RWPE2 (cell line): ENCODE measurements at regions not wholly inside any gene's neighbourhood (a gene's known extent, or its start where the extent isn't known, plus 50 kb on each side); places are given as distances from the start of the nearest gene placed in this dataset.
A peak's percentile ranks its signal among the peaks of the same experiment; 100 is the strongest.

Experiments used
- ATAC-seq: fragments of 200-7000 bp; cut with Tn5 transposase; 3 replicates; pipeline ENCODE4 v1.9.1; 2021; ENCODE audit warnings: low read depth
- DNase-seq: peaks from one replicate; pipeline ENCODE4 v3.0.0-alpha.2; 2020; ENCODE audit warnings: low spot score
- H3K27ac ChIP-seq: fragments of 450-650 bp; 2 replicates; pipeline ENCODE4 v1.5.1; 2017; ENCODE audit warnings: mild to moderate bottlenecking; ENCODE audit not compliant: poor library complexity, severe bottlenecking
- H3K27me3 ChIP-seq: fragments of 250-450 bp; sonication (Bioruptor Pico); 2 replicates; pipeline ENCODE4 v1.5.1; 2021; ENCODE audit warnings: mild to moderate bottlenecking, moderate library complexity; ENCODE audit not compliant: insufficient read depth, poor library complexity, severe bottlenecking
- H3K36me3 ChIP-seq: fragments of 250-450 bp; sonication (Bioruptor Pico); 2 replicates; pipeline ENCODE4 v1.5.1; 2020; ENCODE audit warnings: low read depth, mild to moderate bottlenecking, moderate library complexity
- H3K4me1 ChIP-seq: fragments of 250-450 bp; sonication (Bioruptor Pico); 2 replicates; pipeline ENCODE4 v1.5.1; 2021; ENCODE audit warnings: mild to moderate bottlenecking, moderate library complexity; ENCODE audit not compliant: insufficient read depth, poor library complexity, severe bottlenecking
- H3K4me3 ChIP-seq: fragments of 250-450 bp; sonication (Bioruptor Pico); 2 replicates; pipeline ENCODE4 v1.5.1; 2021; ENCODE audit warnings: mild to moderate bottlenecking, moderate library complexity; ENCODE audit not compliant: severe bottlenecking
- H3K9me3 ChIP-seq: fragments of 250-450 bp; sonication (Bioruptor Pico); 2 replicates; pipeline ENCODE4 v1.5.1; 2021; ENCODE audit warnings: mild to moderate bottlenecking, moderate library complexity; ENCODE audit not compliant: severe bottlenecking
- CTCF ChIP-seq: fragments of 450-650 bp; IDR thresholded peaks from one replicate; pipeline ENCODE4 v1.5.1; 2017; ENCODE audit warnings: mild to moderate bottlenecking, moderate library complexity; ENCODE audit not compliant: poor library complexity, severe bottlenecking

- H3K27me3 ChIP-seq, result no peaks in the 10 kb centered on the region
- no peaks in the 10 kb centered on the region for H3K36me3 ChIP-seq
- H3K4me3 ChIP-seq, result no peak overlapping the region
- no peak overlapping the region for H3K27ac ChIP-seq
- TF ChIP-seq CTCF, result no peak
- ATAC-seq (no peak), DNase-seq (no peak)
- no peaks in the 10 kb centered on the region for H3K4me1 ChIP-seq
- no peaks in the 10 kb centered on the region for H3K9me3 ChIP-seq
Observed at GRCh38 chr4:174172274-174172673, 111.2 kb downstream of the FBXO8 start.

- DNase-seq (no peak), ATAC-seq (no peak)
- no peaks in the 10 kb centered on the region for H3K4me1 ChIP-seq
- H3K27me3 ChIP-seq, result no peaks in the 10 kb centered on the region
- H3K9me3 ChIP-seq, result no peaks in the 10 kb centered on the region
- H3K27ac ChIP-seq, result no peak overlapping the region
- no peaks in the 10 kb centered on the region for H3K36me3 ChIP-seq
- TF ChIP-seq CTCF, result no peak
- H3K4me3 ChIP-seq, result no peak overlapping the region
Observed at GRCh38 chr4:174170906-174171305, 112.6 kb downstream of the FBXO8 start.

- DNase-seq (no peak), ATAC-seq (no peak)
- Histone ChIP-seq H3K4me1 (no peaks in the 10 kb centered on the region), H3K36me3 (no peaks in the 10 kb centered on the region), H3K4me3 (no peak overlapping the region), H3K27me3 (no peaks in the 10 kb centered on the region), H3K27ac (no peak overlapping the region), H3K9me3 (no peaks in the 10 kb centered on the region)
- no peak for TF ChIP-seq CTCF
Observed at GRCh38 chr4:174170091-174170490, 113.4 kb downstream of the FBXO8 start.

GRCh38 chr4:174157106-174157607 lies 126.3 kb downstream of the FBXO8 start:
- Histone ChIP-seq H3K4me1 (peaks cover 4% of the 10 kb centered on the region), H3K36me3 (no peaks in the 10 kb centered on the region), H3K27ac (no peak overlapping the region), H3K27me3 (no peaks in the 10 kb centered on the region), H3K4me3 (no peak overlapping the region), H3K9me3 (no peaks in the 10 kb centered on the region)
- ATAC-seq (no peak), DNase-seq (no peak)
- TF ChIP-seq CTCF, result no peak

GRCh38 chr4:174156239-174156826 lies 127.1 kb downstream of the FBXO8 start:
- peak; percentile 86 for TF ChIP-seq CTCF
- ATAC-seq (peak; percentile 66; the same call in 2 of the 3 replicates), DNase-seq (no peak)
- Histone ChIP-seq H3K27me3 (no peaks in the 10 kb centered on the region), H3K4me1 (peaks cover 4% of the 10 kb centered on the region), H3K36me3 (no peaks in the 10 kb centered on the region), H3K9me3 (no peaks in the 10 kb centered on the region), H3K27ac (no peak overlapping the region), H3K4me3 (no peak overlapping the region)
